HepG2 (cell line): ENCODE measurements at regions not wholly inside any gene's neighbourhood (a gene's known extent, or its start where the extent isn't known, plus 50 kb on each side); places are given as distances from the start of the nearest gene placed in this dataset.
A peak's percentile ranks its signal among the peaks of the same experiment; 100 is the strongest.

ENCODE experiments used
- CREB3 ChIP-seq: sonication (generic); formaldehyde crosslinking; IDR thresholded peaks from 2 replicates; pipeline ENCODE4 v1.5.0; 2020; ENCODE audit warnings: missing genetic modification reagents
- ETV5 ChIP-seq: IDR thresholded peaks from 2 replicates; pipeline ENCODE4 v1.6.1; 2018; ENCODE audit warnings: missing biosample characterization, missing genetic modification reagents, inconsistent platforms, borderline replicate concordance
- GATAD1 ChIP-seq: IDR thresholded peaks from 2 replicates; pipeline ENCODE4 v1.6.1; 2016; ENCODE audit warnings: missing genetic modification reagents, missing compliant biosample characterization
- HDAC1 ChIP-seq: sonication (generic); formaldehyde crosslinking; IDR thresholded peaks from 2 replicates; pipeline ENCODE4 v1.5.1; 2020; ENCODE audit warnings: mild to moderate bottlenecking, missing genetic modification reagents
- IKZF1 ChIP-seq: fragments of 450-650 bp; IDR thresholded peaks from 2 replicates; pipeline ENCODE4 v1.7.1; 2016
- IRF2 ChIP-seq: IDR thresholded peaks from 2 replicates; pipeline ENCODE4 v1.6.1; 2018; ENCODE audit warnings: missing genetic modification reagents, missing compliant biosample characterization
- JUNB ChIP-seq: sonication (generic); formaldehyde crosslinking; IDR thresholded peaks from 2 replicates; pipeline ENCODE4 v1.8.0; 2022; ENCODE audit warnings: missing genetic modification reagents, mild to moderate bottlenecking, borderline replicate concordance
- MTF1 ChIP-seq: sonication (generic); formaldehyde crosslinking; IDR thresholded peaks from 2 replicates; pipeline ENCODE4 v1.5.0; 2020; ENCODE audit warnings: missing genetic modification reagents
- RARG ChIP-seq: sonication (generic); formaldehyde crosslinking; IDR thresholded peaks from 2 replicates; pipeline ENCODE4 v1.4.0; 2020; ENCODE audit warnings: low read depth, mild to moderate bottlenecking, missing genetic modification reagents
- REL ChIP-seq: sonication (generic); formaldehyde crosslinking; conservative IDR thresholded peaks from 2 replicates; pipeline ENCODE4 v1.8.0; 2022; ENCODE audit warnings: mild to moderate bottlenecking, missing genetic modification reagents, moderate library complexity
- RXRB ChIP-seq: IDR thresholded peaks from 2 replicates; pipeline ENCODE4 v1.6.1; 2016; ENCODE audit warnings: borderline replicate concordance, missing genetic modification reagents, missing compliant biosample characterization
- SIN3B ChIP-seq: fragments of 150-350 bp; IDR thresholded peaks from 2 replicates; pipeline ENCODE4 v1.6.1; 2014; ENCODE audit warnings: low read length
- SP2 ChIP-seq: sonication (generic); formaldehyde crosslinking; IDR thresholded peaks from 2 replicates; pipeline ENCODE4 v1.5.1; 2020; ENCODE audit warnings: mild to moderate bottlenecking, missing genetic modification reagents
- SRF ChIP-seq: IDR thresholded peaks from 2 replicates; pipeline ENCODE4 v1.6.1; 2011; ENCODE audit warnings: mild to moderate bottlenecking, low read depth, low read length, moderate library complexity
- TCF7 ChIP-seq: sonication (generic); IDR thresholded peaks from 2 replicates; pipeline ENCODE4 v1.6.1; 2016; ENCODE audit warnings: antibody characterized with exemption, low read depth
- TCF7L2 ChIP-seq: IDR thresholded peaks from 2 replicates; pipeline ENCODE4 v1.6.1; 2011; ENCODE audit warnings: mild to moderate bottlenecking, low read depth, low read length, moderate library complexity
- YY1 ChIP-seq: IDR thresholded peaks from 2 replicates; pipeline ENCODE4 v1.6.1; 2011; ENCODE audit warnings: low read length, low read depth, moderate library complexity, mild to moderate bottlenecking; ENCODE audit not compliant: insufficient read depth, insufficient replicate concordance
- ZFYVE20 ChIP-seq: sonication (generic); formaldehyde crosslinking; IDR thresholded peaks from 2 replicates; pipeline ENCODE4 v1.8.0; 2023; ENCODE audit warnings: low read depth, mild to moderate bottlenecking, moderate library complexity, missing genetic modification reagents, borderline replicate concordance
- ZNF788 ChIP-seq: sonication (generic); formaldehyde crosslinking; IDR thresholded peaks from 2 replicates; pipeline ENCODE4 v1.5.0; 2020; ENCODE audit warnings: mild to moderate bottlenecking, missing genetic modification reagents, borderline replicate concordance
- ZSCAN22 ChIP-seq: sonication (generic); formaldehyde crosslinking; IDR thresholded peaks from 2 replicates; pipeline ENCODE4 v1.4.0; 2020; ENCODE audit warnings: mild to moderate bottlenecking, missing genetic modification reagents
- ZSCAN5A ChIP-seq: sonication (generic); formaldehyde crosslinking; IDR thresholded peaks from 2 replicates; pipeline ENCODE4 v1.8.0; 2022; ENCODE audit warnings: mild to moderate bottlenecking, missing genetic modification reagents, borderline replicate concordance
- ZUFSP ChIP-seq: sonication (generic); formaldehyde crosslinking; IDR thresholded peaks from 2 replicates; pipeline ENCODE4 v1.9.0; 2021; ENCODE audit warnings: missing genetic modification reagents, mild to moderate bottlenecking, borderline replicate concordance
- TF ChIP-seq, protein P1 (sequence below): sonication (generic); formaldehyde crosslinking; IDR thresholded peaks from 2 replicates; pipeline ENCODE4 v1.4.0; 2020; ENCODE audit warnings: missing genetic modification reagents

DNA sequence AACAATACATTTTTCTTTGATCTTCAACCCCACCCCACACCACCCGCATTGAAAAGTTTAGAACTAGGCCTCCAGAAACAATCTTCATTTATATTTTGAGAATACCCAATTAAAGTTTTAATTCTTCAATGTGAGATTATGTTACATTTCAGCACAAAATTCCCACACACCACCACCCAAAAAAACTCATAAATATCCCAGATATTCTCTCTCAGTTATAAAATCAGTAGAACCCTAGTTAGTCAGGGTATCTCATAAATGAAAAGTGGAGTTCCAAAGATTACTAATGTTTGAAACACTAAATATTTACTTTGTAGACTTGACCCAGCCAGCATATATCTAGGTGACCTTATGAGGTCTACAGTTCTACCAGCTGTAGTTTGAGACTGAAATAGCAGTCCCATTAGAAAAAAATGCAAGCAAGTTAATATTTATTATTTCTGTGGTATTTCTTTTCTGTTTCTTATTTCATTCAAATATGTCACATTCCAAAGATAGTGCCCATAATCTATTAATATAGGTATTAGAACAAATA is 371.0 kb downstream of the TENT5A start (continued):
- TF ChIP-seq ZSCAN5A (CRISPR knock-in tag) (no peak), SRF (no peak), RARG (CRISPR knock-in tag) (no peak), GATAD1 (CRISPR knock-in tag) (no peak), RXRB (CRISPR knock-in tag) (peak; percentile 32; the same call in 1 of the 2 replicates), JUNB (no peak), ZSCAN22 (CRISPR knock-in tag) (no peak), TCF7L2 (no peak), ETV5 (CRISPR knock-in tag) (no peak), ZFYVE20 (no peak), REL (CRISPR knock-in tag) (no peak), TCF7 (peak; percentile 18; the same call in 1 of the 2 replicates), ZUFSP (CRISPR knock-in tag) (no peak), IKZF1 (no peak), HDAC1 (CRISPR knock-in tag) (no peak), SIN3B (no peak), YY1 (no peak), ZNF788 (no peak), SP2 (CRISPR knock-in tag) (no peak), IRF2 (no peak), CREB3 (no peak), MTF1 (CRISPR knock-in tag) (no peak)
- TF ChIP-seq, protein P1, sequence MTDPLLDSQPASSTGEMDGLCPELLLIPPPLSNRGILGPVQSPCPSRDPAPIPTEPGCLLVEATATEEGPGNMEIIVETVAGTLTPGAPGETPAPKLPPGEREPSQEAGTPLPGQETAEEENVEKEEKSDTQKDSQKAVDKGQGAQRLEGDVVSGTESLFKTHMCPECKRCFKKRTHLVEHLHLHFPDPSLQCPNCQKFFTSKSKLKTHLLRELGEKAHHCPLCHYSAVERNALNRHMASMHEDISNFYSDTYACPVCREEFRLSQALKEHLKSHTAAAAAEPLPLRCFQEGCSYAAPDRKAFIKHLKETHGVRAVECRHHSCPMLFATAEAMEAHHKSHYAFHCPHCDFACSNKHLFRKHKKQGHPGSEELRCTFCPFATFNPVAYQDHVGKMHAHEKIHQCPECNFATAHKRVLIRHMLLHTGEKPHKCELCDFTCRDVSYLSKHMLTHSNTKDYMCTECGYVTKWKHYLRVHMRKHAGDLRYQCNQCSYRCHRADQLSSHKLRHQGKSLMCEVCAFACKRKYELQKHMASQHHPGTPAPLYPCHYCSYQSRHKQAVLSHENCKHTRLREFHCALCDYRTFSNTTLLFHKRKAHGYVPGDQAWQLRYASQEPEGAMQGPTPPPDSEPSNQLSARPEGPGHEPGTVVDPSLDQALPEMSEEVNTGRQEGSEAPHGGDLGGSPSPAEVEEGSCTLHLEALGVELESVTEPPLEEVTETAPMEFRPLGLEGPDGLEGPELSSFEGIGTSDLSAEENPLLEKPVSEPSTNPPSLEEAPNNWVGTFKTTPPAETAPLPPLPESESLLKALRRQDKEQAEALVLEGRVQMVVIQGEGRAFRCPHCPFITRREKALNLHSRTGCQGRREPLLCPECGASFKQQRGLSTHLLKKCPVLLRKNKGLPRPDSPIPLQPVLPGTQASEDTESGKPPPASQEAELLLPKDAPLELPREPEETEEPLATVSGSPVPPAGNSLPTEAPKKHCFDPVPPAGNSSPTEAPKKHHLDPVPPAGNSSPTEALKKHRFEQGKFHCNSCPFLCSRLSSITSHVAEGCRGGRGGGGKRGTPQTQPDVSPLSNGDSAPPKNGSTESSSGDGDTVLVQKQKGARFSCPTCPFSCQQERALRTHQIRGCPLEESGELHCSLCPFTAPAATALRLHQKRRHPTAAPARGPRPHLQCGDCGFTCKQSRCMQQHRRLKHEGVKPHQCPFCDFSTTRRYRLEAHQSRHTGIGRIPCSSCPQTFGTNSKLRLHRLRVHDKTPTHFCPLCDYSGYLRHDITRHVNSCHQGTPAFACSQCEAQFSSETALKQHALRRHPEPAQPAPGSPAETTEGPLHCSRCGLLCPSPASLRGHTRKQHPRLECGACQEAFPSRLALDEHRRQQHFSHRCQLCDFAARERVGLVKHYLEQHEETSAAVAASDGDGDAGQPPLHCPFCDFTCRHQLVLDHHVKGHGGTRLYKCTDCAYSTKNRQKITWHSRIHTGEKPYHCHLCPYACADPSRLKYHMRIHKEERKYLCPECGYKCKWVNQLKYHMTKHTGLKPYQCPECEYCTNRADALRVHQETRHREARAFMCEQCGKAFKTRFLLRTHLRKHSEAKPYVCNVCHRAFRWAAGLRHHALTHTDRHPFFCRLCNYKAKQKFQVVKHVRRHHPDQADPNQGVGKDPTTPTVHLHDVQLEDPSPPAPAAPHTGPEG (CRISPR knock-in tag), result no peak
